GM12891 (cell line): ENCODE measurements at regions not wholly inside any gene's neighbourhood (a gene's known extent, or its start where the extent isn't known, plus 50 kb on each side); places are given as distances from the start of the nearest gene placed in this dataset.

ENCODE experiments used
- DNase-seq: peaks from one replicate; pipeline ENCODE4 v3.0.0; 2011; ENCODE audit warnings: low spot score; ENCODE audit not compliant: insufficient read length
- FAIRE-seq: peaks from 2 replicates; lab custom pipeline; 2011; peaks lifted over from hg19 to GRCh38; lab: Jason Lieb, UNC
- PAX5 ChIP-seq: IDR thresholded peaks from 2 replicates; pipeline ENCODE4 v1.6.1; 2011; ENCODE audit warnings: low read length, moderate library complexity, mild to moderate bottlenecking; ENCODE audit not compliant: insufficient read depth, severe bottlenecking
- POLR2A ChIP-seq: IDR thresholded peaks from 2 replicates; pipeline ENCODE4 v1.6.1; 2011; ENCODE audit warnings: low read depth, low read length, control low read depth
- POLR2AphosphoS5 ChIP-seq: IDR thresholded peaks from 2 replicates; pipeline ENCODE4 v1.6.1; 2011; ENCODE audit warnings: low read depth, low read length, control low read depth
- POU2F2 ChIP-seq: IDR thresholded peaks from 2 replicates; pipeline ENCODE4 v1.6.1; 2011; ENCODE audit warnings: low read depth, mild to moderate bottlenecking, control low read depth, low read length, moderate library complexity
- SPI1 ChIP-seq: IDR thresholded peaks from 2 replicates; pipeline ENCODE4 v1.6.1; 2011; ENCODE audit warnings: low read depth, low read length, control low read depth
- TAF1 ChIP-seq: IDR thresholded peaks from 2 replicates; pipeline ENCODE4 v1.6.1; 2011; ENCODE audit warnings: low read depth, low read length, control low read depth

- no peak for TF ChIP-seq POU2F2
- TF ChIP-seq POLR2AphosphoS5: no peak
- no peak for TF ChIP-seq PAX5
- no peak for TF ChIP-seq TAF1
- no peak for TF ChIP-seq SPI1
- TF ChIP-seq POLR2A: no peak
- FAIRE-seq (no peak), DNase-seq (no peak)
Measured at GRCh38 chr9:29647451-29647850, 2074.2 kb upstream of the C9orf72 start.

- FAIRE-seq (no peak), DNase-seq (no peak)
- TF ChIP-seq POU2F2: no peak
- no peak for TF ChIP-seq TAF1
- no peak for TF ChIP-seq SPI1
- no peak for TF ChIP-seq POLR2AphosphoS5
- no peak for TF ChIP-seq PAX5
- TF ChIP-seq POLR2A: no peak
Measured at GRCh38 chr9:29648132-29648531, 2074.9 kb upstream of the C9orf72 start.

GRCh38 chr9:29648601-29649000 lies 2075.3 kb upstream of the C9orf72 start:
- FAIRE-seq (no peak), DNase-seq (no peak)
- TF ChIP-seq TAF1 (no peak), POLR2AphosphoS5 (no peak), PAX5 (no peak), SPI1 (no peak), POU2F2 (no peak), POLR2A (no peak)

DNA sequence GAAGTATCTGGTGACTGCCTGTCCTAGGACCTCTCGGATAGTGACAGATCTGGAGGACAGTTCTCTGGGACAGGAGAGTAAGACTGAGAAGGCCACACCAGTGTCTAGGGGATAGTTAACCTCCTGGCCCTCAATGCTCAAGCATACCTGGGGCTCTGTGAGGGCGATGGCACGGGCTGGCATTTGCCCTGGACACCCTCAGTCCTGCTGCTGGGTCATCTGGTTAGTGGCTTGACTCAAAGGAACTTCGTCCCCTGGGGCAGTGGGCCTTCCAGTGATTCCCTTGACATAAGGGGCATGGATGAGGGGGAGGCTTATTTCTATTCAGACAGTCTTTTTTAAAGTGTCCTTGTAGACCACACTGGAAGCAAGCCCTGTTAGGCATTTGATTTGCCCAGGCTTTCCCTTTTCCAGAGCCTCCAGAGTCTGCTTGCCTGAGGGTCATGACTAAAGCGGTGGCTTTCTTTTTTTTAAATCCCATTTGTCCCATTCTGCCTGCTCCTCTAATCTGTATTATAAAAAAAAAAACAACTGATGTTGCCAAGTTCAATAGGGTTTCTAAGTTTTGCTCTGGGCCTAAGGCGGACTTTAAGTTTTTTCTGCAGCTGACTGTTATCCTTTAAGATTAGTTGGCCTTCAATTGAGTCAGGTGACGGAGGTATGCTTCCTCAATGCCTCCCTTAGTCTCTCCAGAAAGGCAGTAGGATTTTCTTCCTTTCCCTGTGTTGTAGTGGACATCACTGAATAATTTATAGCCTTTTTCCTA lies 2083.5 kb upstream of the C9orf72 start:
- TF ChIP-seq TAF1: no peak
- no peak for TF ChIP-seq PAX5
- no peak for TF ChIP-seq POLR2A
- TF ChIP-seq SPI1: no peak
- TF ChIP-seq POU2F2: no peak
- no peak for TF ChIP-seq POLR2AphosphoS5
- DNase-seq (no peak), FAIRE-seq (no peak)

DNA sequence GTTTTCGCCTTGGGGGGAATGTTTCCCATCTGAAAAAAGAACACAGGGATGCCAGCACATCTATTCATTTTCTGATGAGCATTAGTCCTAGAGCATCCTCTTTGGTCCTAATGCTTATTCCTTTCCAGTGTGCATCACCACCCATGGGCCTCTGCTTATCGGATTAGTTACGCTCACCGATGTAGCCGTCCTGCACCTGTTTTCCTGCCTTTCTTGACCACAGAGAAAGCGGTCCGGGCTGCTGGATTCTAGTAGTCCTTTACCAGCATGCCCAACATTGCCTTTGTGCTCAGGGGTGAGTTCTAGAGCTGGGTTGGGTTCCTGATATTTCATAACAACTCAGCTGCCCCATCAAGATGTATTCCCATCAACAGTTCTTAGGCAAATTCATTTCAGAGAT lies 2084.5 kb upstream of the C9orf72 start:
- FAIRE-seq: no peak
- TF ChIP-seq POLR2A: no peak
- no peak for TF ChIP-seq TAF1
- no peak for DNase-seq

GRCh38 chr9:29659014-29659413 lies 2085.7 kb upstream of the C9orf72 start:
- TF ChIP-seq SPI1: no peak
- no peak for TF ChIP-seq POU2F2
- no peak for TF ChIP-seq POLR2A
- TF ChIP-seq PAX5: no peak
- no peak for TF ChIP-seq POLR2AphosphoS5
- no peak for TF ChIP-seq TAF1
- DNase-seq (no peak), FAIRE-seq (no peak)

DNA sequence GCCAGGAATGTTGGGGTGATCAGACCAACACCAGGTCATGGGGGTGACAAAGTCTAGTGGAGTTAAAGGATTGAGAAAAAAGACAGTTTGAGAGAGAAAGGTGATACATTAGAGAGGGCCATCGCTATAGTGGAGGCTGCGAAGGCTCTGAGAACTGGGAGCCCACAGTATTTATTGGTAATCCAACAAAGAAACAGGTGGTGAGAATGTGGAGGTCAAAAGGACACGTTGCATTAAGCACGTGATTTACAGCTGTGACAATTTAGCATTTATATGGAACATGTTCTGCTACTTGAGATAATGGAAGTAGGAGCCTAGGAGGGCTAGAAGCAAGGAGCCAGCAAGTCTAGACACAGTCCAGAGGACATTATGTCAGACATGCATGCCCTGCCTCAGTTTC lies 2086.5 kb upstream of the C9orf72 start:
- DNase-seq (no peak), FAIRE-seq (no peak)
- TF ChIP-seq POLR2AphosphoS5: no peak
- TF ChIP-seq SPI1: no peak
- no peak for TF ChIP-seq POU2F2
- no peak for TF ChIP-seq PAX5
- TF ChIP-seq POLR2A: no peak
- no peak for TF ChIP-seq TAF1

- no peak for DNase-seq
- FAIRE-seq: no peak
- TF ChIP-seq POLR2A (no peak), SPI1 (no peak), PAX5 (no peak), POU2F2 (no peak), TAF1 (no peak), POLR2AphosphoS5 (no peak)
Measured at GRCh38 chr9:29668732-29669131, 2095.5 kb upstream of the C9orf72 start.

DNA sequence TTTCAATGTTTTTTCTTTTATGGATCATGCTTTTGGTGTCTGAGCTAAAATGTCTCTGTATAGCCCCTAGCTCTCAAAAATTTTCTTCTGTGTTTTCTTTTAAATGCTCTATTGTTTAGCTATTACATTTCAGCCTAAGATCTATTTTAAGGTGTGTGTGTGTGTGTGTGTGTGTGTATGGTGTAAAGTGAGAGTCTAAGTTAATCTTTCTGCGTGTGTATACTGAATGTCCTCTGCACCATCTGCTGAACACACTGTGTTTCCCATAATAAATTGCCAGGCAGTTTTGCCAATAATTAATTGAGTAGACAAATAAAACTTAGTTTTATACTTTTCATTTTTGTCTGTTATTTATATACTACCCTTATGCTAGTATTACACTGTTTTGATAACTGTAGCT lies 2096.3 kb upstream of the C9orf72 start:
- no peak for DNase-seq
- FAIRE-seq: no peak
- TF ChIP-seq POLR2AphosphoS5 (no peak), TAF1 (no peak)

- TF ChIP-seq TAF1 (no peak), PAX5 (no peak), POU2F2 (no peak), POLR2AphosphoS5 (no peak), SPI1 (no peak), POLR2A (no peak)
- no peak for DNase-seq
- no peak for FAIRE-seq
Measured at GRCh38 chr9:29685531-29685930, 2112.2 kb upstream of the C9orf72 start.
